BJ (cell line): ENCODE measurements at regions not wholly inside any gene's neighbourhood (a gene's known extent, or its start where the extent isn't known, plus 50 kb on each side); places are given as distances from the start of the nearest gene placed in this dataset.

Experiments
- CTCF ChIA-PET: fragments of 350-600 bp; formaldehyde crosslinking; extraction: SDS; loops from one replicate; lab custom pipeline; 2021; ENCODE audit warnings: antibody characterized with exemption, inconsistent platforms; lab: Yijun Ruan, JAX
- POLR2A ChIA-PET: fragments of 300-600 bp; sonication (Branson Sonifier 250); formaldehyde crosslinking; extraction: SDS; loops from one replicate; lab custom pipeline; 2021; ENCODE audit warnings: antibody characterized with exemption; lab: Charles Lee
- DNase-seq: peaks from one replicate; pipeline ENCODE4 v3.0.0-alpha.2; 2011; ENCODE audit warnings: low read depth
- H3K27me3 ChIP-seq: 2 replicates; pipeline ENCODE4 v1.6.0; 2011; ENCODE audit warnings: low read length; ENCODE audit not compliant: control insufficient read depth, insufficient read depth
- H3K36me3 ChIP-seq: 2 replicates; pipeline ENCODE4 v1.5.1; 2011; ENCODE audit warnings: low read length; ENCODE audit not compliant: control insufficient read depth, insufficient read depth
- H3K4me3 ChIP-seq: 2 replicates; pipeline ENCODE4 v1.5.1; 2011; ENCODE audit warnings: low read depth, mild to moderate bottlenecking, control low read depth, low read length
- CTCF ChIP-seq: IDR thresholded peaks from 2 replicates; pipeline ENCODE4 v1.5.1; 2011; ENCODE audit warnings: low read depth, mild to moderate bottlenecking, control low read depth, inconsistent platforms, low read length, moderate library complexity; ENCODE audit not compliant: insufficient read depth

DNA sequence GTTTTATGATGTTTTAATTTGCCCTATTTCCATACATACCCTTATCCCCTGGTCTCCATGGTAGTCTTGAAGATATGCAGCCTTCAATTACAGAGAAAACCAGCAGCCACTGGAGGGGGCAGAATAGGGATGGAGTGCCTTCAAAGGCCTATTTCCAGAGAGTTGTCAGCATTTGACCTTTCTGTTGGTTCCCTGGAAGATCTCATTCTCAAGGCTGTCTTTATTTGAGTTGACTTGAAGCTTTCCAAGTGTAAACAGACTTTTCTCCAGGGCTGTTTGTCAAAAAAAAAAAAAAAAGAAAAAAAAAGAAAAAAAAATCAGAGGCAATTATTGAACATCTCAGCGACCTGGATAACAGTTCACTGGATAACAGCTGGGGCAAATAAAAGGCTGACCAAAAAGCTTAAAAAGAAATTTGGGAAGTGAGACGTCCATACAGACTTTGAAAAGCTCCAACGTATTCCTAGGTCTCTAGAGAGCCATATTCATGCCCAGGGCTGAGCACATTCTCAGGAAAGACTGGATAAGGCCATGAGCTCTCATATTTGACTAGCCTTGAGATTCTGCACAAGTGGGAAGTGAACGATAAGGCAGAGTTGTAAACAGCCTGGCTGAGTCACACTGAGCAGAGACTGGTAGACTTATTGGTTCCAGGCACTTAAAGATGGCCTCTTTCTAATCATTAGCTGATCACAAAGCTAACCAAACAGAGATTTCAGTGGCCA, 126.6 kb downstream of the VAPA start:
- H3K4me3 ChIP-seq: no peak overlapping the region
- H3K27me3 ChIP-seq: no peaks in the 10 kb centered on the region
- ChIA-PET POLR2A (no interaction called here), CTCF (no interaction called here)
- H3K36me3 ChIP-seq: peaks cover 1% of the 10 kb centered on the region; the same call in 1 of the 2 replicates
- DNase-seq: no peak
- no peak for TF ChIP-seq CTCF

DNA sequence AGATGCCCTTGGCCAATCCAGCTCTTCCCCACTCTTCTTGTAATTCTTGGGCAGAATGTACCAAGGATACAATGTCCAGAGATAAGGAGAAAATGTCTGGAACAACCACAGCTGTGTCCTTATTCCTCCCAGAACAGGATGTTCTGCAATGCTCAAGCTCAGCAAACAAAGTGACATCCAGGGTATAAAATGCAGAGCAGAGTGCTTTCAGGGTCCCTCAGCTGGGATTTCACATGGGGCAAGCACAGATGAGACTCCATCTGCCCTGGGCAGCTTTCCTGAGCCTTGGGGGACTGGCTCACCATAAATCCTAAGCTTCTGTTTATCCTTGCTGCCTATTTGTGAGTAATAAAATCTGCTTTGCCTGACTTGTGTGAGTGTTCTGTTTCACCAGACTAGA, 127.4 kb downstream of the VAPA start:
- no peak for DNase-seq
- CTCF ChIA-PET: interaction anchor here (0.8 to 1.2 kb wide), 2 partner anchors 8 to 153 kb away, joined by 3 read pairs; no protein-coding TSS in a partner anchor
- Histone ChIP-seq H3K4me3 (no peak overlapping the region), H3K36me3 (peaks cover 1% of the 10 kb centered on the region; the same call in 1 of the 2 replicates), H3K27me3 (no peaks in the 10 kb centered on the region)
- POLR2A ChIA-PET: no interaction called here
- no peak for TF ChIP-seq CTCF

- DNase-seq: no peak
- peaks cover 1% of the 10 kb centered on the region; the same call in 1 of the 2 replicates for H3K36me3 ChIP-seq
- H3K27me3 ChIP-seq: no peaks in the 10 kb centered on the region
- CTCF ChIA-PET: interaction anchor here (1.2 kb wide), 1 partner anchor 152 kb away, joined by 3 read pairs; no protein-coding TSS in a partner anchor
- TF ChIP-seq CTCF: no peak
- POLR2A ChIA-PET: no interaction called here
- H3K4me3 ChIP-seq: no peak overlapping the region
Observed at GRCh38 chr18:10042492-10042891, 128.7 kb downstream of the VAPA start.

DNA sequence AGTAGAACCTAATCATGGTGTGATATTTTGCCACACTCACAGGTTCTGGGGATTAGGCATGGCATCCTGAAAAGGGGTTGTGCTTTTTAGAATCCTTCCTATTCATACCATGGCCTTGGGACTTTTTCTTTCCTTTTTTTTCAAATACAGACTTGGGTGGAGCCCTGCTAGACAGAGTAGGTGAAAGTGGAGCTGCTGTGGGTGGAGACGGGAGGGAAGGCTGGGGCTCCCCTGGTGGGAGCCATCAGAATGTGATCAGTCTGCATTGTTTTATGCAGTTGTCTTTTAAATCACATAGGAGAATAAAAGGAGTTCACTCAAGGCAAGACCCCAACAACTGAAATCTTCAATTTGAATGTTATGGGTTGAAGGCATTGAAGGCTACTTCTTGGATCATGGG, 130.2 kb downstream of the VAPA start:
- no peak for TF ChIP-seq CTCF
- peaks cover 1% of the 10 kb centered on the region; the same call in 1 of the 2 replicates for H3K36me3 ChIP-seq
- no peak for DNase-seq
- CTCF ChIA-PET: interaction anchor here (0.9 to 1.0 kb wide), 2 partner anchors 11 to 74 kb away, joined by 3 to 4 read pairs; no protein-coding TSS in a partner anchor
- H3K4me3 ChIP-seq: no peak overlapping the region
- H3K27me3 ChIP-seq: no peaks in the 10 kb centered on the region
- POLR2A ChIA-PET: no interaction called here

DNA sequence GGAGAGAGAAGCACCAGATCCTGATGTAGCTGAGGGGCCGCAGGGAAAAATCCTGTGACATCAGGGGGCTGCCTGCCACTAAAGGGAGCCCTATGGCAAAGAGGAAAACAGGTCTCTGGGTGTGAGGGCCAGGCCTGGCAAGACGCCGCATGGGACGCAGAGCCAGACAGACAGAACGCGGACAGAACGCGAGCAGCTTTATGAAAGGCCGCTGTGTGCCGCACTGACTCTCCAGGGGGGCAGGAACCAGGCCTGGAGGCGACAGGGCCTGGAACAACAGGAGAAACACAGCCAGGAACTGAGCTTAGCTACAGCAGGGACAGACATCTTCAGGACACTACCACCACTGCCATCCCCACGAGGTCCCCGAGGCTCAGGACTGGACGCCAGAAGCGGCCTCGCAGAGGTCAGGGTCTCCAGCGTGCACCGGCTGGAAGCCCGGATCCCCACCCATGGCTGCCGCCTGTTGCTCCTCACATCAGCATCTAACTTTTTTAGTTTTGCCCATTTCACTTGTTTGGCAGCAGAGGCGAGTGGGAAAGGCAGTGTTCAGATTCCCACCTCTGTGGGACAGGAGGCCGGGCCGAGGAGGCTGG, 131.6 kb downstream of the VAPA start:
- no peak for TF ChIP-seq CTCF
- DNase-seq: no peak
- ChIA-PET POLR2A (no interaction called here), CTCF (no interaction called here)
- Histone ChIP-seq H3K36me3 (peaks cover 1% of the 10 kb centered on the region; the same call in 1 of the 2 replicates), H3K27me3 (no peaks in the 10 kb centered on the region), H3K4me3 (no peak overlapping the region)
